HG02623 (cell line): ENCODE measurements at regions not wholly inside any gene's neighbourhood (a gene's known extent, or its start where the extent isn't known, plus 50 kb on each side); places are given as distances from the start of the nearest gene placed in this dataset.
"Not testable (repeated sequence)": the region's sequence is repeated elsewhere in the genome, so short reads cannot be mapped to it uniquely, and the experiment has no call there.

ENCODE experiments used
- ATAC-seq: cut with Tn5 transposase; IDR thresholded peaks from one replicate; pipeline ENCODE4 v1.9.1; 2021; ENCODE audit warnings: moderate library complexity; ENCODE audit not compliant: unreplicated experiment

DNA sequence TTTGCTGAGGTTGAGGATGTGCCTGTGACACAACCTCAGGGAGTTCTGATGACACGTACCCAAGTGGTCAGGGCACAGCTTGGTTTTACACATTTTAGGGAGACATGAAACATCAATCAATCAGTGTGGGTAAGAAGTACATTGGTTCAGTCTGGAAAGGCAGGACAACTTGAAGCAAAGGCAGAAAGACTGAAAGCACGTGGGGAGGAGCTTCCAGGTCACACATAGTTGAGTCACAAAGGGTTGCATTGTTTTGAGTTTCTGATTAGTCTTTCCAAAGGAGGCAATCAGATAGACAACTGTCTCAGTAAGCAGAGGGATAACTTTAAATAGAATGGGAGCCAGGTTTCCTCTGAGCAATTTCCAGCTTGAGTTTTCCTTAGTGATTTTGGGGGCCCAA, 1910.0 kb upstream of the AGA start:
- ATAC-seq, result no peak

DNA sequence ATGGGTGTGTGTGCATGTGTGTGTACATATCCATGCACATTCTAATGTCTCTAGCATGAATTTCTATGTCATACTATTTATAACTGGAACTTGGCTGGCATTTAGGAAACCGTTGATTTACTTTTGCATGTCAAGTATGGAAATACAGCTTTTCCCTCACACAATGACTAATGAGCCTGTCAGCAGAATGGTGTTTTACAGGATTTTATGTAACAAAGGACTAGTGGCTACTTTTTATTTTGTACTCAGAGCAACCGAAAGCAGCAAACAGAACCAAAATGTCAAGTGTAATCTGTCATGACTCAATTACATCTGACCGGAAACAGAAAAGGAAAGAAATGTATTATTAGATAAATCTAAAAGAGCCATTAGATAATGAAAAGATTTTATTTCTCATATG, 1911.5 kb upstream of the AGA start:
- ATAC-seq, result no peak

DNA sequence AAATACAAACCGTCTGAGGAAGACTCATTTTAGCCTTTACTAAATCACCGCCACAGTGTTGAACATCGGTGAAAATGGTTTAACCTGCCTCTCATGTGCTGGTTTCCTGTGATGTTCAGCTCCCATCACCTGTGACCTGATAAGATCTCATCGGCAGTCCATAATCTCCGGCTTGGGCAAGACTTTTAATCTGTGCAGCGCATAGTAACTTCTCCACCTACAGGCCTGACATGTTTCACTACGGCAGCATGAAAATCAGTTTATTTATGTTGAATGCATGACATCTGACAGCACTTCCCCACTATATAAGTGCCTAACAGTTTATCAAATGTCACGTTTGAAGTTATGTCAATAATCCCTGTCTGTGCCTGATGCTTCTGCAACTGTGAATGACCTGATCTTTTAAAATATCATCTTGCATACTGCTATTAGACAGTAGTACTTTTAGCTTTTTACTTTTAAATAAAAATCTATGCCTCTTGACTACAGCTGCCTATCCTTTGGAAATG, 1919.8 kb upstream of the AGA start:
- no peak for ATAC-seq

DNA sequence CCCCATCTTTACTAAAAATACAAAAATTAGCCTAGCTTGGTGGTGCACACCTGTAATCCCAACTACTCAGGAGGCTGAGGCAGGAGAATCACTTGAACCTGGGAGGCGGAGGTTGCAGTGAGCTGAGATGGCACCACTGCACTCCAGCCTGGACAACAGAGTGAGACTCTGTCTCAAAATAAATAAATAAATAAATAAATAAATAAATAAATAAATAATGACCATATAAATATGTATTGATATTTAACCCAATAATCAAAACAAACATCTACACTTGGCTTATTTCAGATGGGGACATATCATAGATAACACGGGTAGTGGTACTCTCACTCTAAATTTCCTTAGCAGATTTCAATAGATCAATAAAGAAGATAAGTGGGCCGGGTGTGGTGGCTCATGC, 1923.7 kb upstream of the AGA start:
- not testable (repeated sequence) for ATAC-seq

DNA sequence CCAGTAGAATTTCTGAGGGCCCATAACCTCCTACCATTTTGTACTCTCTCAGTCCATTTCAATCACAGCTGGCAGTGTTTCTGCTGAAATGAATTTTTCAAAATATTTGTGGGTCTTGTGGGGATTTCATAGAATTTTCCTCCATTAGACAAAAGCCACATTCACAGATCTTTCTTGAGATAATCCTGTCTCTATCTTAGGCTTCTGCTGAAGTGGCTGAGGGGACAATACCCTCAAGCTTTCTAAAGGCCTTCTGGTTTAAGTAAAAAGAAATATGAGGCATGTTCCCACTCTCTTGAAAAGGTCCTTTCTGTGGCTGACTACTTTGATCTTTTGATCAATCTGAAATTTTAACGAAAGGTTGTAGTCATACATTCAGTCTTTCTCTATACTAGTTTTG, 1930.0 kb upstream of the AGA start:
- no peak for ATAC-seq

DNA sequence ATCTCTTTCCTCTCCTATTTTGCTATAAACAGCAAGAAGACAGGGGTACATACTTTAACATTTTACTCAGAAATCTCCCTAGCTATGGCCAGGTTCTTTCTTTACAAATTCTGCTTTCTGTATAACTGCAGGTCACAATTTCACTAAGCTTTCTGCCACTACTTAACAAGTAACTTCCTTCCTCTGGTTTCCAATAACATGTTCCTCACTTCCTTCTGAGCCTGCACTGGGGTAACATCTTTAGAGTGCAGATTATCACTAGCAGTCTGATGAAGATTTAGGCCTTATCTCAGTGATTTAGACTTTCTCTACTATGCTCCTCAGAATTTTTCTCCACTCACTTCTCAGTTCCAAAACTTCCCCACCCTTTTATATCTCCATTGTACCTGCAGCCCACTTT, 1930.5 kb upstream of the AGA start:
- no peak for ATAC-seq

DNA sequence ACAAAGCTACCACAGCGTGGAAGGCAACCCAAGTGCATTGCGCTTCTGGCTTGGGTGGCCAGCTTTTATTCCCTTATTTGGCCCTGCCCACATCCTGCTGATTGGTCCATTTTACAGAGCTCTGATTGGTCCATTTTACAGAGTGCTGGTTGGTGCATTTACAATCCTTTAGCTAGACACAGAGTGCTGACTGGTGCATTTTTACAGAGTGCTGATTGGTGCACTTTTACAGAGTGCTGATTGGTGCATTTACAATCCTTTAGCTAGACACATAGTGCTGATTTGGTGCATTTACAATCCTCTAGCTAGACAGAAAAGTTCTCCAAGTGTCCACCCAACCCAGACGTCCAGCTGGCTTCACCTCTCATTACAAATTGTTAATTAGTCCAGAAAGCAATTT, 1936.6 kb upstream of the AGA start:
- not testable (repeated sequence) for ATAC-seq

DNA sequence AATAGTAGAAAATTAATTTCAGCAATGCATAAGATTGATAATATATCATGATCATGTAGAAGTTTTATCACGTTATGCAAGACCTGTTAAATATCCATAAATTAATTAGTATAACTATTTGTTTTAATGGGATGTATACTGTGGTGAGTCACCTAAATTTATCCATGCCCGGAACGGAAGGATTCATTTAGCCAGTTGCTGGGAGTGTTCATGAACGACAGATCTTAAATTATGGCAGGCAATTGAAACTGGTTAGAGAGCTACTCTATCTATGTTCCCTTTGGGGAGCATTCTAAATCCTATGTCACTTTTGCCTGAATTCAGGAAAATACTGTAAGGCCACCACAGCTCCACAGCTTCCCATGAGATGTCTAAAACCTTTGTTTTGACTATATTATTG, 1950.5 kb upstream of the AGA start:
- no peak for ATAC-seq

DNA sequence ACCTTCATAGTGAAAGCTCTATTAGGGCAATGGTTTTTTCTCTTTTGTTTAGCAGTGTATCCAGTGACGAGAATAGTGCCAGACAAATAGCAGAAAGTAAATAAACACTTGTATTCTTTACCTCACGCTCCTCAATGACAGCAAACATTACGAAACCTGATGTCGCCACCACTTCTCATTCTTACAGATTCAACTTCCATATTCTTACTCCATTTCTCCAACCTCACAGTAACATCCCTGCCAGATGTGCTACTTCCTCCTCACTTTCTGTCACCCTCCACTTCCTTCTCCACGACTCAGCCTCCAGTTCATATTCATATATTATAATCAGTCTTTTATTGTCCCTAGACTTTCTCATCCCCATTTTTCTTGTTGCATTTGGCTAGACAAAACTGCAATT, 1956.2 kb upstream of the AGA start:
- ATAC-seq, result no peak

DNA sequence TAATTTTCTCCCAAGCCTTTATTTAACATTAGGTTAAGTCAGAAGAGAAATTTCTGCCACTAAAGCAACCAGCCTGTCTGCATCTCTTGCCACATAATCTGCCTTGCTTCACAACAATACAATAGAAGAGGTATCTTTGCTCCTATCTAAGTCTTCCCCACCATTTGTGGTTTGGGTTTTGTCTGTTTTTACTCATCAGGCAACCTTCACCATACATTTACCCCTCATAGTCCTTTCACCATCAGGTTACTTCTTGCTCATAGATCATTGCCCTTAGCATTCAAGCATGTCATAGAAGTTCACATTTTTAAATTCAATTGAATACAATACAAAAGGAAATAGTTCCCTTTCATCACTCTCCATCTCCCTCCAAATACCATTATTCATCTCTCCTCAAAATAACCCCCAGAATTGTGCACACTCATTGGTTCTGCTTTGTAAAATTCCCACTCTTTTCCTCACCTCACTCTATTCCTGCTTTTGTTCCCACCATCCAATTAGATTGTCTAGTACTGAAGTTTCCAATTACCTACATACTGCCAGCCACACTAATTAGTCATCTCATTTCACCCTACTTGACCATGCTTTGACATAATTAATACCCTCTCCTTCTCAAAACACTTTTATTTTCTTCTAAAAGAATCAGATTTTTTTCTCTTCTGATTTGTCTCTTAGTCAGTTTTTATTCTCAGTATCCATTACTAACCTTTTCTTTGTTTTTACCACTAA, 1957.0 kb upstream of the AGA start:
- no peak for ATAC-seq

DNA sequence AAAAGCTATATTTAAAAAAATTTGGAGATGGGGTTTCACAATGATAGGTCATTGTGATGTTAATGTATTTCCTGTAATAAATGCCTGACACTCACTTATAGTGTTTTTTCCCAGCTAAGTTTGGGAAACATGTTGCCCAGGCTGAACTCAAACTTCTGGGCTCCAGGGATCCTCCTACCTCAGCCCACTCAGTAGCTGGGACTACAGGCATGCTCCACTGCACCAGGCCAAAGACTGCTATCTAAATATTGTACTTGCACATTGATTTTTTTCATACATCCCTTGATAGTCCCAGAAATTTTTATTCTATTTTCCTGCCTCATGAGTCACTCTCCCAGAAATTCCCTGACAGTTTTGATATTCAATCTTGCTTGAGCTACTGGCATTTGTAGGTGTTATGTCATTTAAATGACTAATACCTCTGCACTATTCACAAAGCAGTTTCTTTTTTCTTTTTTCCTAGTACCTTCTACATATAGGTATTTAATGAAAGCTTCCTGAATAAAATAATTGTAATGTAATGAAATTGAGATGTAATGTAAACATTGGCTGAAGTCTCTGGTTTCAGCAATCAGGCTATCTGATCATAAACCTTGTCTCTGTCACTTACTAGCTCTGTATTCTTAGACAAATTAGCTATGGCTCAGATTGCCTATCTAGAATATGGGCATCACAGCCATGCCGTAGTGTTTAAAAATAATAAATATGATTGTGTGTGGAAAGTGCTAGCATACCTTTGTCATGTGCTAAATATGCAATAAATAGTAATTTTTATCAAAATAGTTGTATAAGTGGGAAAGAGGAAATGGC, 1973.0 kb upstream of the AGA start:
- ATAC-seq, result no peak

DNA sequence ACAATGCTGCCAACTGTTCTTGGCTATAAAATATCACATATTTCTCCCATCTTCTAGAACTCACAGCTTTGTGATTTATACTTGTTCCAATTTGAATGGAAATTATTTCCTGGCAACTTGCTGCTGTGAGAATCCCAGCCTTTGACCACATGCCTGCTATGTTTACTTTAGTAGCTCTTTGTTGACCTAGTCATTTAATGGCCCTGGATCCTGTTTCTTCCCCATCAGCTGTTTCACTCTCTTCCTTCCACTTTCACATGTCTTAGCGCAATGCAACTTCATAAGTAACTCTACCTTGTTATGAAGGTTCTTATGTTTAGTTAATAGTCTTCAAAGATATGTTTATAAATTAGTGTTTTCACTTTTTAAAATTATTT, 1973.6 kb upstream of the AGA start:
- no peak for ATAC-seq

DNA sequence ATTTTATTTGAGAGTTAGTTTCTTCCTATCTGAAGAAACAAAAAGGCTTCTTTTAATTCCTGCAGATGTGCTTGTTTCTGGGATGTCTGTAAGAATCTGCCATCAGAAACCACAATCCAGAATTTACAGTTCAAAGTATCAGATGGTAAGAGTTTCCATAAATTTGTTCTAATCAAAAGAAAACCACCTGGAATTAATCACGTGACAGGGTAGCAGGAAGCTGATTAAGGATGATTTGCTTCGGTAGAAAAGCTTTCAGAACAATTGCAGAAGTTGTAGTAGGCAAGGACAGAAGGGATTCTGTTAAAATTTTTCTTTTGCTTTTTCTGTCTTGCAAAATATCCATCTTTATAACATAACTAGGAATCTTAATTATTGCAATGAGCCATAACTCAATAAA, 1975.1 kb upstream of the AGA start:
- no peak for ATAC-seq

DNA sequence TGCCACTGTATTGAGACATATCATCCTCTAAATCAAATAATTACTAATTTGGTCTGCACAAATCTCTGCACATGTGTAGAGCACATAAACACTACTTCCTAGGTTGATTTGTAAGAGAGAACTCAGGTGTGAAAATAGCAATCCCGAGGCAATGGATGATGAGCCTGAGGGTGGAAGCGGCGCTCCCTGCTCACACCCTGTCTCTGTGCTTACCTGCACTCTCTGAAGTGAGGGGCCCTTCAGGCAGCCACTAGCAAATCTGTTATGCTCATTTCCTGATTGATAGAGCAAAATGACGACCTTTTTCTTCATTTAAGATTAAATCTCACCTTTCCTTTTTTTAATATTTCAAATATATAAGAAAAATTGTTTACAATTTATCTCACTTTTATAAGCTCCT, 1995.7 kb upstream of the AGA start:
- ATAC-seq, result no peak

DNA sequence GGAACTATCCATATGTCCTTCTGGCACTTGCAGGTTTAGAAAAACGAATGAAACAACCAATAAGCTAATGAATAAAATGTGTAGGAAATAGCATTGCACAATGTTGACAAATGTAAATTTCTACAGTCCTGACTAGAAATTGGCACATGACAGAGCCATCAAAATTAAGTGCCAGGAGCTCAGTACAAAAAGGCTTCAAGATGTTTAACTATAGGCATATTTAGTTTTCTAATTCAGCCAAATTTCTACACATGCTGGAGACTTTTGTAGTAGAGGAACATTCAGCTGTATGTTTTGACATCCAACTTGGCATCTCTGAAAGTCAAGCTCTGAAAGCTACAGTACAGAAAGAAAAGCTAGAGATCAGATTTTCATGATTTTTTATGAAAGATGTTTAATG, 1999.4 kb upstream of the AGA start:
- no peak for ATAC-seq

DNA sequence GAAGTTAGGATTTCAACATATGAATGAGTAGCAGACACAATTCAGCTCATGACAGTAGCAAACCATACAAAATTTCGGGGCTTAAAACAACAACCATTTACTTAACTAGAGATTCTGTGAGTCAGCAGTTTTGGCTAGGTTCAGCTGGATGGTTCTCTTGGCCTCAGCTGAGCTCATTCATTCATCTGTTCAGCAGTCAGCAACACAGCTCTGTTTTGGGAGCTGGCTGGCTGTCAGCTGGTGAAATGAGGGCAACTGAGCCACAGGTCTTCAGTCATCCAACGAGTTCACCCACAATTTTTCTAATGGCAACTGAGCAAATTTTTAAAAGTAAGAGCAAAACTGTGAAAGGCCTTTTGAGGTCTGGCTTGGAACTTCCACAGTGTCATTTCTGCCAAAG, 2005.1 kb upstream of the AGA start:
- ATAC-seq, result no peak

DNA sequence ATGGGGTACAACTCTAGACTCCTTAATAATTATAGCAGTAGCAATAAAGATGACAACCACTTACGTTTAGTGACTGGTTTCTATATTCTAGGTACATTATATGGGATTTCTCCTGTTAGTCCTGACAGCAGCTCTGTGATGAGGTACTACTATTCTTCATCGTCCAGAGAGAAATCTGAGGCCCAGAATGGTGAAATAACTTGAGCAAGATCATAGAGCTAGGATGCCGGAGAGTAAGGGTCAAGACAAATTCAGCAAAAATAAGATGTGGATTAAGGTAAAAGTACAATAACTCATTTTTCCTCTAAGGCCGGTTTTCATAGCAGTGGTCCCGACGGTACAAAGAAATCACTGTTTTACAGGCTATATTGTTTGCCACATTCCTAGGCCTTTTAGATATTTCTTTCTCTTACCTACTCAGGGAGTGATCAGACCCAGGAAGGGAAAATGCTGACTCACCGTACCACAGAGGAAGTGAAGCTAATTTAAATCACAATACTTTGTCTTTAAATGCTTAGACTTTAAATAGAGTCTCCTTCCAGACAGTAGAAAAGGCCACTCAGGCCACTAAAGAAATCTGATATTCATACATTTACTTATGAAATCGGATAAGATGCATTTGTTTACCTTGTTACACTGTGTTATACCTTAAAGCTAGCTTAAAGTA, 2023.0 kb upstream of the AGA start:
- no peak for ATAC-seq

DNA sequence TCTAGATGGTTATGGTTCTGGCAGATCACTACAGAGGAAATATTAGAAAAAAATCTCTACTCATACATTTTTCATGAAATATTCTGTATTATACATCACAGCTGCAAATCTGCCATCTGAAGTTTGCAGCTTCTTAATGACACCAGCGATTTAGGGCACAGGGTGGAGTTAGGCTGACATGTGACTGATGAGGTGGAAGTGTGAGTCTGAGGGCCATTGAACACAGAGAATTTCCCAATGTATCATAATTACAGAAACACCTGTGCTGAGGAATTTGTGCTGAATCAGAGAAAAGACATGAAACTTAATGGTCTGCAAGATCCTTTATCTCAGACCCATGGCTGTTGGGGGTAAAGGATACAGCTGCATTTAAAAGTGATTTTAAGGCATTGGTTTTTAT, 2025.6 kb upstream of the AGA start:
- no peak for ATAC-seq

DNA sequence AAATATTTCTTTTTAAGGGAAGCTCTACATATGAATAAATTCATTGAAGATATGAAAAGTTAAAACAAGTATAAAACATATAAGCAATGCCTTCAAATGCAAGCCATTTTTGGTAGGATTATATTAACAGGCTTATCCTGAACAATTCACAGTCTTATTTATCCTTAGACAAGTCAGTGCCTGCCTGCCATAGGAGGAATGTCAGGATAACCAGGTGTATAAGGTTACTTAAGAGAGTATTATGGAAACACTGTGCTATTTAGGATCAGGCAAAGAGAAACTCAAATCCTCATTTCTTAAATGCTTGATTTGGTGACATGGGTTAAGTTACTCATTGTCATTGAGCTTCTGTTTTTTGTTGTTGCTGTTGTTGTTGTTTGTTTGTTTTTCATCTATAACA, 2029.9 kb upstream of the AGA start:
- no peak for ATAC-seq

DNA sequence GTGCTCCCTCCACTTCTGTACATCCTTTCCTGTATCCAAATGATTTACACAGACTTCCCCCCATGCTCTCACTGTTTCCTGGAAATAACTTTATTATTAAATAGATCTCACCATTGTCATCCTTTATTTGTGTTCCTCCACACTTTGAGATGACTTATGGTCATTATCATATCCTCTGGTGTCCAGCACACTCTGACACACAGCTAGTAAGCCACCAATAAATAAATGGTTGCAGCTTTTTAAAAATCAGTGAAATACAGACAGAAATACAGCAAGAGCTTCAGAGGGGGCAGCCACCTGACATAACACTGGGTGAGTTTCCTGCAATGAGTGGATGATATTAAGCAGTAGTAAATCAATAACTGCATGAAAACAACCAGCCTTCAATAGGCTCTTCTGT, 2036.4 kb upstream of the AGA start:
- no peak for ATAC-seq

DNA sequence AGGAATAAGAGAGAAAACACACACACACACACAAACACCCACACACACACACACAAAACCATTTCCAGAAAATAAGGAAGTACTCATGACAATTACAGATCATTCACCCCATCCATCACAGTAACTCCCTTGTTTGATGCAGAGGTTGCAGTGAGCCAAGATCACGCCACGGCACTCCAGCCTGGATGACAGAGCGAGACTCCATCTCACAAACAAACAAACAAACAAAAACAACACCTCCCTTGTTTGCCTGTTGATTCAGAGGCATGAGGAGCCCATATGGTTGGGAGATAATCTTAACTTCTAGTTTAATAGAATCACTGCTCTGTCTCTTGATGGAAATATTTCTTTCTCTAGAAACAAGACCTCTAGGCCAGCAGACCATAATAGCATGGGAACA, 2043.5 kb upstream of the AGA start:
- ATAC-seq, result no peak
